ENCODE measurements at regions not wholly inside any gene's neighbourhood (a gene's known extent, or its start where the extent isn't known, plus 50 kb on each side); places are given as distances from the start of the nearest gene placed in this dataset.

DNA sequence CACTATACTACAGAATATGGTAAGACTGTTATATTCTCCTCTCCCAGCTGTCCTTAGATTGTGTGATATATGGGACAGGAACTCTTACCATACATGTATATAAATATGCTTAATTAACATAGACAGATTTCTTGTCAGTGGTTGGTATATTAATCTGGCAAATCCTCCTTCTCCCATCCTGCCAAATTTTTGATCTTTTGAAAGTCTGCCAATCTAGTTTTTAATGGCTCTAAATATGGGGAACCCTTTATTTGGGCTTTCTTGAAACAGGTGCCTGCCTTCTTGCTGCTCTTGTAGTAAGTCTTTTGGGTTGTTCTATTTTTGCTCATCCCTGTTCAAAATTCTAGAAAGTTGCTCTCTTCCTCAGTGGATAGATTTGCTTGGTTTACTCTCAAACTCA lies 63.5 kb downstream of the SPATA31D1 start:
- no peak for TF ChIP-seq GLI4 (tag by site-specific recombination; IDR thresholded peaks at IDR 0.05)
- TF ChIP-seq ZNF76 (tag by site-specific recombination; IDR thresholded peaks at IDR 0.05; ENCODE audit: borderline replicate concordance, low read depth), result no peak
